ENCODE measurements at regions not wholly inside any gene's neighbourhood (a gene's known extent, or its start where the extent isn't known, plus 50 kb on each side); places are given as distances from the start of the nearest gene placed in this dataset.
"Not testable (repeated sequence)": the region's sequence is repeated elsewhere in the genome, so short reads cannot be mapped to it uniquely, and the experiment has no call there.

DNA sequence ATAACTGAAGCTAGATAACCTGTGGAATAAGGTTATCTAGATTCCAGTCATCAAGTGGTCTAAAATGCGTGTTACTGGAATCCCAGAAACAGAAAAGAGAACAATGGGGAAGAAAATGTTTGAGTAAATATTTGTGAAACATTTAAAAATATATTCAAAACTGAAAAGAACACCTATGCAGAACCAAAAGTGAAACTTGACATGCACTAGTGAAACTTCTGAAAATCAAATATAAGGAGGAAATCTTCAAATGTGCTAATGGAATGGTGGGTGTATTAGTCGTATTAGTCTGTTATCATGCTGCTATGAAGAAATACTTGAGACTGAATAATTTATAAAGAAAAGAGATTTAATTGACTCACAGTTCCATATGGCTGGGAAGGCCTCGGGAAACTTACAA lies 512.4 kb upstream of the KLHL4 start:
- Histone ChIP-seq H3K9me3 (ENCODE audit: control insufficient read depth, low read length) (no peaks in the 10 kb centered on the region), H3K4me1 (ENCODE audit: control insufficient read depth, insufficient read depth, low read length) (no peaks in the 10 kb centered on the region), H3K36me3 (ENCODE audit: control insufficient read depth, insufficient read depth, low read length, severe bottlenecking) (no peaks in the 10 kb centered on the region), H3K9ac (ENCODE audit: low read length) (no peak overlapping the region), H3K4me3 (ENCODE audit: low read length) (no peak overlapping the region), H3K27me3 (replicated peaks; ENCODE audit: control insufficient read depth, insufficient read depth, low read length) (no peaks in the 10 kb centered on the region)
- no peak for DNase-seq (ENCODE audit: low read depth)

DNA sequence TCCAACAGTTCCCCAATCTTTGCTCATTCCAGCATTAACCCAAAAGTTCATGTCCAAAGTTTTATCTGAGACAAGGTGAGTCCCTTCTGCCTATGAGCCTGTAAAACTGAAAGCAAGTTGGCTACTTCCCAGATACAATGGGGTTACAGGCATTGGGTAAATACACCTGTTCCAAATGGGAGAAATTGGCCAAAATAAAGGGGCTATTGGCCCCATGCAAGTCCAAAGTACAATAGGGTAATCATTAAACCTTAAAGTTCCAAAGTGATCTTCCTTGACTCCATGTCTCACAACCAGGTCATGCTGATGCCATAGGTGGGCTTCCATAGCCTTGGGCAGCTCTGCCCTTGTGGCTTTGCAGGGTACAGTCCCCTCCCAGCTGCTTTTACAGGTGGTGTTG lies 511.7 kb upstream of the KLHL4 start:
- Histone ChIP-seq H3K9ac (ENCODE audit: low read length) (no peak overlapping the region), H3K4me3 (ENCODE audit: low read length) (no peak overlapping the region), H3K36me3 (ENCODE audit: control insufficient read depth, insufficient read depth, low read length, severe bottlenecking) (no peaks in the 10 kb centered on the region), H3K9me3 (ENCODE audit: control insufficient read depth, low read length) (no peaks in the 10 kb centered on the region), H3K27me3 (replicated peaks; ENCODE audit: control insufficient read depth, insufficient read depth, low read length) (no peaks in the 10 kb centered on the region), H3K4me1 (ENCODE audit: control insufficient read depth, insufficient read depth, low read length) (no peaks in the 10 kb centered on the region)
- DNase-seq (ENCODE audit: low read depth), result no peak

DNA sequence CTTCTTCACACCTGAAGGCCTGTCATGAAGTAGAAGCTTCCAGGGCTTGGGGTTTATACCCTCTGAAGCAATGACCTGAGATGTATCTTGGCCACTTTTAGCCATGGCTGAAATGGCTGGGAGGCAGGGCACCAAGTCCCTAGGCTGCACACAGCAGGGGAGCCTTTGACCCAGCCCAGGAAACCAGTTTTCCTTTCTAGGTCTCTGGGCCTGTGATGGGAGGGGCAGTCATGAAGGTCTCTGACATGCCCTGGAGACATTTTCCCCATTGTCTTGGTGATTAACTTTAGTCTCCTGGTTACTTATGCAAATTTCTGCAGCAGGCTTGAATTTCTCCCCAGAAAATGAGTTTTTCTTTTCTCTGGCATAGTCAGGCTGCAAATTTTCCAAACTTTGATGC lies 511.0 kb upstream of the KLHL4 start:
- H3K27me3 ChIP-seq (replicated peaks; ENCODE audit: control insufficient read depth, insufficient read depth, low read length), result no peaks in the 10 kb centered on the region
- H3K4me3 ChIP-seq (ENCODE audit: low read length), result no peak overlapping the region
- no peaks in the 10 kb centered on the region for H3K36me3 ChIP-seq (ENCODE audit: control insufficient read depth, insufficient read depth, low read length, severe bottlenecking)
- no peak for DNase-seq (ENCODE audit: low read depth)
- H3K9ac ChIP-seq (ENCODE audit: low read length), result no peak overlapping the region
- H3K9me3 ChIP-seq (ENCODE audit: control insufficient read depth, low read length), result no peaks in the 10 kb centered on the region
- no peaks in the 10 kb centered on the region for H3K4me1 ChIP-seq (ENCODE audit: control insufficient read depth, insufficient read depth, low read length)

DNA sequence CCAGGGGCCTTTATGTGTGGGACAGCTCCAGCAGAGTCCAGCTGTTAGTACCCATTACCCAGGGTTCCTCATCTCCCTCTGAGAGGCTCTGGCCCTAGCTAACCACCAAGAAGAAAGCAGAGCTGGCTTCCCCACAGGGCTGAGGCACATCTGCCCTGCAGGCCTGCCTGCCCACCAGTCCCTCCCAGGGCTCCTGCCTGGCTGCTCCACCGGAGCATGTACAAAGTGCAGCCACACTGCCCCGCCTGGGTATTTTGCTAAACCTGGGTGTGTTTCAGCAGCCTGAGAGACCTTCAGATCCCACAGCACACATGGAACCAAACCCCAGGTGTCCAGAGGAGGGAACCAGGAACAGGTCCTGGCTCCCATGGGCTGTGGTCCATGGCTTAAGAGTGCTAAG lies 500.4 kb upstream of the KLHL4 start:
- Histone ChIP-seq H3K27me3 (replicated peaks; ENCODE audit: control insufficient read depth, insufficient read depth, low read length) (peaks cover 2% of the 10 kb centered on the region), H3K4me1 (ENCODE audit: control insufficient read depth, insufficient read depth, low read length) (no peaks in the 10 kb centered on the region), H3K9ac (ENCODE audit: low read length) (no peak overlapping the region), H3K36me3 (ENCODE audit: control insufficient read depth, insufficient read depth, low read length, severe bottlenecking) (no peaks in the 10 kb centered on the region), H3K4me3 (ENCODE audit: low read length) (no peak overlapping the region), H3K9me3 (ENCODE audit: control insufficient read depth, low read length) (peaks cover 11% of the 10 kb centered on the region)
- no peak for DNase-seq (ENCODE audit: low read depth)

DNA sequence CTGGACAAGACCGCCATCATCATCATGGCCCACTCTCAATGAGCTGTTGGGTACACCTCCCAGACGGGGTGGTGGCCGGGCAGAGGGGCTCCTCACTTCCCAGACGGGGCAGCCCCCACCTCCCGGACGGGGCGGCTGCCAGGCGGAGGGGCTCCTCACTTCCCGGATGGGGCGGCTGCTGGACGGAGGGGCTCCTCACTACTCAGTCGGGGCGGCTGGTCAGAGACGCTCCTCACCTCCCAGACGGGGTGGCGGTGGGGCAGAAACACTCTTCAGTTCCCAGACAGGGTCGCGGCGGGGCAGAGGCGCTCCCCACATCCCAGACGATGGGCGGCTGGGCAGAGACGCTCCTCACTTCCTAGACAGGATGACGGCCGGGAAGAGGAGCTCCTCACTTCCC lies 484.5 kb upstream of the KLHL4 start:
- H3K4me1 ChIP-seq (ENCODE audit: control insufficient read depth, insufficient read depth, low read length); H3K4me3 ChIP-seq (ENCODE audit: low read length); DNase-seq (ENCODE audit: low read depth); H3K9me3 ChIP-seq (ENCODE audit: control insufficient read depth, low read length); H3K36me3 ChIP-seq (ENCODE audit: control insufficient read depth, insufficient read depth, low read length, severe bottlenecking); H3K27me3 ChIP-seq (replicated peaks; ENCODE audit: control insufficient read depth, insufficient read depth, low read length); H3K9ac ChIP-seq (ENCODE audit: low read length): not testable (repeated sequence)

DNA sequence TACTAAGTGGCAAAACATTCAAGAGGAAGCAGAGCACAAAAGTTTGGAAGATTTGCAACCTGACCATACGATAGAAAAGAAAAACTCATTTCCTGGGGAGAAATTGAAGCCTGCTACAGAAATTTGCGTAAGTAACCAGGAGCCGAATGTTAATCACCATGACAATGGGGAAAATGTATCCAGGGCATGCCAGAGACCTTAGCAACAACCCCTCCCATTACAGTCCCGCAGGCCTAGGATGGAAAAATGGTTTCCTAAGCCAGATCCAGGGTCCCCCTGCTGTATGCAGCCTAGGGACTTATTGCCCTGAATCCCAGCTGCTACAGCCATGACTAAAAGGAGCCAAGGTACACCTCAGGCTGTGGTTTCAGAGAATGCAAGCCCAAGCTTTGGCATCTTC lies 472.2 kb upstream of the KLHL4 start:
- DNase-seq (ENCODE audit: low read depth), result no peak
- no peak overlapping the region for H3K4me3 ChIP-seq (ENCODE audit: low read length)

DNA sequence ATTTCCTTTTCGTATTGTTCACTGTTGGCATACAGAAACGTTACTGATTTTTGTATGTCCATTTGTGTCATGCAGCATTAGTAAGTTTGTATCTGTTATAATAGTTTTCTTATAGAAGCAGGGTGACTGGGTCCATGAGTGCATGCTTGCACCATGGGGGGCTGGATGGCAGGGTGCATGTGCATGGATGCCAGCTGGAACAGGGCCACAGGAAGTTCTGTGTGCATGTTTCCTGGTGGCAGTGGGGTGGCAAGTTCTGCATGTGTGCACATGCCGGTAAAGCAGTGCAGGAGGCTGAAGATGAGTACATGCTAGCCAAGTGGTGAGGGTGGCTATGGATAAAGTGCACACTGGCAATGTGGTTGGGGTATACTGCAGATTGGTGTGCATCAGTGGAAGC lies 468.0 kb upstream of the KLHL4 start:
- Histone ChIP-seq H3K36me3 (ENCODE audit: control insufficient read depth, insufficient read depth, low read length, severe bottlenecking) (no peaks in the 10 kb centered on the region), H3K9me3 (ENCODE audit: control insufficient read depth, low read length) (no peaks in the 10 kb centered on the region), H3K9ac (ENCODE audit: low read length) (no peak overlapping the region), H3K4me3 (ENCODE audit: low read length) (no peak overlapping the region), H3K4me1 (ENCODE audit: control insufficient read depth, insufficient read depth, low read length) (no peaks in the 10 kb centered on the region), H3K27me3 (replicated peaks; ENCODE audit: control insufficient read depth, insufficient read depth, low read length) (no peaks in the 10 kb centered on the region)
- no peak for DNase-seq (ENCODE audit: low read depth)

More for the DNA sequence above, 472.2 kb upstream of the KLHL4 start:
- Histone ChIP-seq H3K27me3 (replicated peaks; ENCODE audit: control insufficient read depth, insufficient read depth, low read length) (no peaks in the 10 kb centered on the region), H3K9me3 (ENCODE audit: control insufficient read depth, low read length) (no peaks in the 10 kb centered on the region), H3K4me1 (ENCODE audit: control insufficient read depth, insufficient read depth, low read length) (no peaks in the 10 kb centered on the region), H3K36me3 (ENCODE audit: control insufficient read depth, insufficient read depth, low read length, severe bottlenecking) (no peaks in the 10 kb centered on the region), H3K9ac (ENCODE audit: low read length) (no peak overlapping the region)

DNA sequence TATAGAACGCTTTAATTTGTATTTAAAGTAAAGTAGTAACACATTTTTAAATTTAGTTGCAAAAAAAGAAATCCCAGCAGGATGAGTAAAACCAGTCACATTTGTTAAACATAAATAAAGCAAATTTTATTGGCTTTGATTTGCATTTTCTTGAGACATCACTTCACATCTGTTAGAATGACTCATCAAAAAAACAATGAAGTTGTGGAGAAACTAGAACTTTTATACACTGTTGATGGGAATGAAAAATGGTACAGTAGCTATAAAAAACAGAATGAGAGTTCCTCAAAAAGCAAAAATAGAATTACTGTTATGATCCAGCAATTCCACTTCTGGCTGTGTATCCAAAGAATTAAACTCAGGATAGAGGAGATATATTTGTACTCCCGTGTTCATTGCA lies 454.0 kb upstream of the KLHL4 start:
- Histone ChIP-seq H3K9ac (ENCODE audit: low read length) (no peak overlapping the region), H3K36me3 (ENCODE audit: control insufficient read depth, insufficient read depth, low read length, severe bottlenecking) (no peaks in the 10 kb centered on the region), H3K27me3 (replicated peaks; ENCODE audit: control insufficient read depth, insufficient read depth, low read length) (no peaks in the 10 kb centered on the region), H3K4me1 (ENCODE audit: control insufficient read depth, insufficient read depth, low read length) (no peaks in the 10 kb centered on the region), H3K4me3 (ENCODE audit: low read length) (no peak overlapping the region), H3K9me3 (ENCODE audit: control insufficient read depth, low read length) (no peaks in the 10 kb centered on the region)
- DNase-seq (ENCODE audit: low read depth), result no peak

DNA sequence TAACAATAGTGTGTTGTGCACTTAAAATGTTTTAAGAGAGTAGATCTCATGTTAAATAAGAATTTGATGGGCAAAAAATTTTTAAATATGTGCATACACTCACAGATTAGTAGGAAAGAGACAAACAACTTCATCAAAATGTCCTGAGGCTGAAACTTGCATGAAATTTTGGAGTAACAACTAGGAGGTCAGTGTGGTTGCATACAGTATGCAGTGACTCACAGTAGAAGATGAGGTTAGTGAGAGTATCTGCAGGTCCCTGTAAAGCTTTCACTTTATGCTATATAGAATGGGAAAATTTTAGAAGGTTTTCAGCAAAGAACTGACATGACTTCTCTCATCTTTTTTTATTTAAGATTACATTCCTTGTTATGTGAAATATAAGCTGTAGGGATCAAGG lies 453.1 kb upstream of the KLHL4 start:
- no peaks in the 10 kb centered on the region for H3K27me3 ChIP-seq (replicated peaks; ENCODE audit: control insufficient read depth, insufficient read depth, low read length)
- DNase-seq (ENCODE audit: low read depth), result no peak
- H3K36me3 ChIP-seq (ENCODE audit: control insufficient read depth, insufficient read depth, low read length, severe bottlenecking), result no peaks in the 10 kb centered on the region

DNA sequence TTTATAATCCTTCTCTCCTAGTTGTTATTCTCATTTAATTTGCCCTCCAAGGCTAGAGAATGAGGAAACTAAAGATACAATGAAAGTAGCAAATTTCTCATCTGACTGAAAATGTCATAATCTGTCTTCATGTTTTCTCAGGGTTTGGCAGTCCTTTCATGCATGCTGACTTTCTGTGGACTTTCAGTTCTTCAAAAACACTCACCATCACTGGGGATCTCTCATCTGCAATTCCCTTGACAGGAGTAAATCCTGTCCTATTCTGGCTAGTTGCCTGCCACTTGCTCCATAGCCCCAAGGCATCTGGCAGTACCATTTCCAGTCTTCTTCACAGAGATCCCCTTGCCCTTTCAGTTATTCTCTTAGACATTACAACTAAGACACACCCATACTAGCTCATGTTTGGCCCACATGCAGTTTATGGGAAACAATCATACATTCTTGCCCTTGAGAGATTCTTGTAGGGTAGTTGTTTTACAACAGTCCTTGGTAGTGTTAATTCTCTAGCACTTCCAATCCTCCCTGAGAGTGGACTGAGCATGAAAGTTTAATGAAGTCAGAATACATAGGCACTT lies 449.7 kb upstream of the KLHL4 start:
- no peak for DNase-seq (ENCODE audit: low read depth)
- no peaks in the 10 kb centered on the region for H3K9me3 ChIP-seq (ENCODE audit: control insufficient read depth, low read length)
- H3K4me3 ChIP-seq (ENCODE audit: low read length), result no peak overlapping the region
- no peaks in the 10 kb centered on the region for H3K27me3 ChIP-seq (replicated peaks; ENCODE audit: control insufficient read depth, insufficient read depth, low read length)
- no peaks in the 10 kb centered on the region for H3K36me3 ChIP-seq (ENCODE audit: control insufficient read depth, insufficient read depth, low read length, severe bottlenecking)
- H3K9ac ChIP-seq (ENCODE audit: low read length), result no peak overlapping the region
- H3K4me1 ChIP-seq (ENCODE audit: control insufficient read depth, insufficient read depth, low read length), result no peaks in the 10 kb centered on the region

More for the DNA sequence above, 453.1 kb upstream of the KLHL4 start:
- Histone ChIP-seq H3K9me3 (ENCODE audit: control insufficient read depth, low read length) (no peaks in the 10 kb centered on the region), H3K4me3 (ENCODE audit: low read length) (no peak overlapping the region), H3K9ac (ENCODE audit: low read length) (no peak overlapping the region), H3K4me1 (ENCODE audit: control insufficient read depth, insufficient read depth, low read length) (no peaks in the 10 kb centered on the region)

DNA sequence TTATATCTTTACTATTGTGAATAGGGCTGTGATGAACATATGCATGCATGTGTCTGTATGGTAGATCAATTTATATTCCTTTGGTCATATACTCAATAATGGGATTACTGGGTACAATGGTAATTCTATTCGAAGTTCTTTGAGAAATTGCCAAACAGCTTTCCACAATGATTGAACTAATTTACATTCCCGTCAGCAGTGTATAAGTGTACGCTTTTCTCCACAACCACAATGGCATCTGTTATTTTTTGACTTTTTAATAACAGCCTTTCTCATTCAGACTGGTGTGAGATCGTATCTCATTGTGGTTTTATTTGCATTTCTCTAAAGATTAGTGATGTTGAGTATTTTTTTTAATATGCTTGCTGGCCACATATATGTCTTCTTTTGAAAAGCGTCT lies 439.4 kb upstream of the KLHL4 start:
- Histone ChIP-seq H3K27me3 (replicated peaks; ENCODE audit: control insufficient read depth, insufficient read depth, low read length) (no peaks in the 10 kb centered on the region), H3K4me1 (ENCODE audit: control insufficient read depth, insufficient read depth, low read length) (no peaks in the 10 kb centered on the region), H3K9ac (ENCODE audit: low read length) (no peak overlapping the region), H3K36me3 (ENCODE audit: control insufficient read depth, insufficient read depth, low read length, severe bottlenecking) (no peaks in the 10 kb centered on the region), H3K9me3 (ENCODE audit: control insufficient read depth, low read length) (peaks cover 3% of the 10 kb centered on the region), H3K4me3 (ENCODE audit: low read length) (no peak overlapping the region)
- DNase-seq (ENCODE audit: low read depth), result no peak

DNA sequence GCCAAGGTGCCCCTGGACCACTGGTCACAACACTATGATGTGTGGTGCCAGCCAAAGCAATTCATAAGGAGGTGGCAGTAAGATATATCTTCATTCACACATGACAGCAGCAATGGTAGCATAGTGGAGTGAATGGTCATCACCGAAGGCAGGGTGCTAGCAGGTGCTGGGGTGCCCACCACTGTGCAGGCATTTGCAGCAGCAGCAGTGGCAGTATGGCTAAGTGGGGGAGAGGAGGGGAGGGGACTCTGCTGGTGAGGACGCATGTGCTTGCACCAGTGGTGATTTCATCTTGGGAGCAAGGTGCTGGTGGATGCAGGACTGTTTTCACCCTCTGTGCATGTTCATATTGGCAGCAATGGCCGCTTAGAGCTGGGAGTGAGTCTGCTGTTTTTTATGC lies 419.1 kb upstream of the KLHL4 start:
- H3K4me1 ChIP-seq (ENCODE audit: control insufficient read depth, insufficient read depth, low read length), result no peaks in the 10 kb centered on the region
- H3K27me3 ChIP-seq (replicated peaks; ENCODE audit: control insufficient read depth, insufficient read depth, low read length), result peaks cover 13% of the 10 kb centered on the region
- H3K9me3 ChIP-seq (ENCODE audit: control insufficient read depth, low read length), result peaks cover 3% of the 10 kb centered on the region
- no peak overlapping the region for H3K4me3 ChIP-seq (ENCODE audit: low read length)
- no peak overlapping the region for H3K9ac ChIP-seq (ENCODE audit: low read length)
- H3K36me3 ChIP-seq (ENCODE audit: control insufficient read depth, insufficient read depth, low read length, severe bottlenecking), result no peaks in the 10 kb centered on the region
- DNase-seq (ENCODE audit: low read depth), result no peak
